Activated CD4-positive, alpha-beta T cell treated with anti-CD3 and anti-CD28 coated beads for 36 hours (primary cell): ENCODE measurements at regions not wholly inside any gene's neighbourhood (a gene's known extent, or its start where the extent isn't known, plus 50 kb on each side); places are given as distances from the start of the nearest gene placed in this dataset.

Experiments
- ATAC-seq: fragments of 200-7000 bp; cut with Tn5 transposase; one replicate; pipeline ENCODE4 v1.10.0; 2021; ENCODE audit warnings: mild to moderate bottlenecking, moderate library complexity
- CTCF ChIA-PET: fragments of 350-600 bp; sonication (Branson Sonifier 250); formaldehyde crosslinking; loops from one replicate; lab custom pipeline; 2021; ENCODE audit warnings: antibody characterized with exemption; lab: Charles Lee
- POLR2A ChIA-PET: fragments of 350-600 bp; sonication (Branson Sonifier 250); formaldehyde crosslinking; loops from one replicate; lab custom pipeline; 2021; ENCODE audit warnings: antibody characterized with exemption, inconsistent platforms; lab: Charles Lee
- DNase-seq: peaks from one replicate; pipeline ENCODE4 v3.0.0-alpha.2; 2020
- H3K27ac Mint-ChIP-seq: one replicate; pipeline ENCODE4 v1.8.0; 2021; ENCODE audit warnings: mixed read lengths
- H3K27me3 Mint-ChIP-seq: one replicate; pipeline ENCODE4 v1.8.0; 2021; ENCODE audit warnings: mixed read lengths
- H3K36me3 Mint-ChIP-seq: one replicate; pipeline ENCODE4 v1.8.0; 2021; ENCODE audit warnings: low read depth, mixed read lengths
- H3K4me1 Mint-ChIP-seq: one replicate; pipeline ENCODE4 v1.8.0; 2021; ENCODE audit warnings: mixed read lengths
- H3K4me3 Mint-ChIP-seq: one replicate; pipeline ENCODE4 v1.8.0; 2021; ENCODE audit warnings: mild to moderate bottlenecking, moderate library complexity, mixed read lengths
- H3K9me3 Mint-ChIP-seq: one replicate; pipeline ENCODE4 v1.8.0; 2021; ENCODE audit warnings: low read depth, mixed read lengths
- intact Hi-C, 2 experiments: fragments of 100-400 bp; cut with DNase I in 1 of 2; cut with micrococcal nuclease in 1 of 2; formaldehyde crosslinking; loops; one replicate each; pipeline versions ENCODE4 v1.14.2 to v1.15.1; 2022 to 2024; cut with DNase I, micrococcal nuclease

DNA sequence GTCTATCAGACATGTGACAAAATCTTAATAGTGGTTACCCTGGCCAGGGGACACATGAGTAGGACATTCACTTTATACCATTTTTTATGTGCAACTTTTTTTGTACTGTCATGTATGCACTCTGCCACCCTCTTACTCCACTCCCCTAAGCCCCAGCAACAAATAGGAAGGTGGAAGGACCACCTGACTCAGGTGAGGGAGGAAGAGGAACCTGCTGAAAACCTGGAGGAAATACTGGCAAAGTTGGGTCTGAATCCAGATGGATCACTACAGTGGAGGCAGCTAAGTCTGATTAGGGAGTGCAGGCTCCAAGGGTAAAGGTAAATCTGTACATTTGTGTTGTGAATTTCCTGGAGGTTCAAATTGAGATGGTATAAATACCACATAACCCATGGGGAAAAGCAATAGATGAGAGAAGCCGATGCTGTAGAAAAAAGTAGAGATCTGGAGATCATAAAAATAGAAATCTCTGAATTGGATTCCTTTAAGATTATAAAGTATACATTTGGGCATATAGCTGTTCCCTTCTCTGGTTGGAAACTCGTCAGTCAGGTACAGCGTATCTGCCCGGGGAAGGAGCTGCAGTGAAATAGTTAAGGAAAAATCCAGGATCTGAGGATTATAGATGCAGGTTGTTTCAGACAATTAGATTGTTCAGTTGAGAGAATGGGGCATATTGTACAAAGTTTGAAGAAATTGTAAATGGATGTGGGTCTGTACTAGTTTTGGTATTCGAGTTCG lies 52.2 kb upstream of the OR9Q1 start:
- Mint-ChIP-seq H3K9me3 (no peaks in the 10 kb centered on the region), H3K4me3 (no peak overlapping the region), H3K36me3 (no peaks in the 10 kb centered on the region), H3K4me1 (no peaks in the 10 kb centered on the region), H3K27ac (no peak overlapping the region), H3K27me3 (peaks cover 18% of the 10 kb centered on the region)
- DNase-seq (no peak), ATAC-seq (no peak)
- POLR2A ChIA-PET: no interaction called here
- intact Hi-C loops: no loop called here
- CTCF ChIA-PET: no interaction called here

DNA sequence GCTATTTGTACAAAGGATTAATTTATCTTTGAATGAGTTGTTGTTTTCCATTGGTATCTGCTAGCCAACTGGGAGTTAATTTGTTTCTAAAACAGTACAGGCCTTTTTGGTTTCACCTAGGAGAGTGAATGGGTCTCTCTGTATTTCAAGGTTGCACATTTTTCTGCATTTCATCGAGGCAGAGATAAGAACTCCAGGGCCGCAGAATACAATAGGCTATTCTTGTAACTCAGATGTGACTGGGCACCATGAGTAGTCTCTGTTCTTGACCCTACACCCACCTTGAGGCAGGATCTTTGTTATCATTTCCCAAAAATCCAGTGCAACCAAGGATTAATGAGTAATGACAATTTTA lies 51.7 kb upstream of the OR9Q1 start:
- H3K4me3 Mint-ChIP-seq: no peak overlapping the region
- ATAC-seq (no peak), DNase-seq (no peak)
- H3K27me3 Mint-ChIP-seq: peaks cover 18% of the 10 kb centered on the region
- ChIA-PET POLR2A (no interaction called here), CTCF (no interaction called here)
- no peak overlapping the region for H3K27ac Mint-ChIP-seq
- H3K36me3 Mint-ChIP-seq: no peaks in the 10 kb centered on the region
- H3K9me3 Mint-ChIP-seq: no peaks in the 10 kb centered on the region
- intact Hi-C loops: no loop called here
- no peaks in the 10 kb centered on the region for H3K4me1 Mint-ChIP-seq
